ENCODE measurements at regions not wholly inside any gene's neighbourhood (a gene's known extent, or its start where the extent isn't known, plus 50 kb on each side); places are given as distances from the start of the nearest gene placed in this dataset.

GRCh38 chr5:74244406-74244805 lies 396.1 kb downstream of the ENC1 start:
- H3K36me3 ChIP-seq (ENCODE audit: control insufficient read depth, insufficient read depth, low read length): no peaks in the 10 kb centered on the region
- no peak overlapping the region for H3K4me2 ChIP-seq (ENCODE audit: low read length)
- no peak for TF ChIP-seq CTCF (IDR thresholded peaks at IDR 0.05)
- H3K9me3 ChIP-seq (ENCODE audit: control insufficient read depth, low read length): no peaks in the 10 kb centered on the region
- H3K79me2 ChIP-seq: no peaks in the 10 kb centered on the region
- peaks cover 3% of the 10 kb centered on the region for H3K4me1 ChIP-seq
- no peaks in the 10 kb centered on the region for H3K27me3 ChIP-seq (ENCODE audit: control insufficient read depth, insufficient read depth, low read length)
- no peak overlapping the region for H3K27ac ChIP-seq
- H2AFZ ChIP-seq: no peak overlapping the region
- H3K4me3 ChIP-seq (ENCODE audit: low read depth, low read length): no peak overlapping the region
- no peak overlapping the region for H3K9ac ChIP-seq

GRCh38 chr5:74243634-74244033 lies 396.9 kb downstream of the ENC1 start:
- peak overlapping the region; percentile 40 for H2AFZ ChIP-seq
- no peaks in the 10 kb centered on the region for H3K27me3 ChIP-seq (ENCODE audit: control insufficient read depth, insufficient read depth, low read length)
- no peaks in the 10 kb centered on the region for H3K79me2 ChIP-seq
- no peak overlapping the region for H3K9ac ChIP-seq
- H3K9me3 ChIP-seq (ENCODE audit: control insufficient read depth, low read length): no peaks in the 10 kb centered on the region
- H3K27ac ChIP-seq: no peak overlapping the region
- no peak overlapping the region for H3K4me3 ChIP-seq (ENCODE audit: low read depth, low read length)
- no peaks in the 10 kb centered on the region for H3K36me3 ChIP-seq (ENCODE audit: control insufficient read depth, insufficient read depth, low read length)
- H3K4me1 ChIP-seq: peaks cover 3% of the 10 kb centered on the region
- no peak overlapping the region for H3K4me2 ChIP-seq (ENCODE audit: low read length)
- TF ChIP-seq CTCF (IDR thresholded peaks at IDR 0.05): no peak

- H3K27me3 ChIP-seq (ENCODE audit: control insufficient read depth, insufficient read depth, low read length): no peaks in the 10 kb centered on the region
- H3K79me2 ChIP-seq: no peaks in the 10 kb centered on the region
- no peaks in the 10 kb centered on the region for H3K9me3 ChIP-seq (ENCODE audit: control insufficient read depth, low read length)
- H3K27ac ChIP-seq: no peak overlapping the region
- no peak for TF ChIP-seq CTCF (IDR thresholded peaks at IDR 0.05)
- no peak overlapping the region for H3K4me3 ChIP-seq (ENCODE audit: low read depth, low read length)
- H3K4me2 ChIP-seq (ENCODE audit: low read length): no peak overlapping the region
- H3K36me3 ChIP-seq (ENCODE audit: control insufficient read depth, insufficient read depth, low read length): no peaks in the 10 kb centered on the region
- H3K4me1 ChIP-seq: peaks cover 3% of the 10 kb centered on the region
- H2AFZ ChIP-seq: no peak overlapping the region
- H3K9ac ChIP-seq: no peak overlapping the region
Measured at GRCh38 chr5:74242516-74242915, 398.0 kb downstream of the ENC1 start.

- Histone ChIP-seq H3K36me3 (ENCODE audit: control insufficient read depth, insufficient read depth, low read length) (no peaks in the 10 kb centered on the region), H3K4me1 (peaks cover 3% of the 10 kb centered on the region), H3K27me3 (ENCODE audit: control insufficient read depth, insufficient read depth, low read length) (no peaks in the 10 kb centered on the region), H3K9ac (no peak overlapping the region), H3K79me2 (no peaks in the 10 kb centered on the region), H3K4me3 (ENCODE audit: low read depth, low read length) (no peak overlapping the region), H2AFZ (peak overlapping the region; percentile 35), H3K27ac (no peak overlapping the region), H3K4me2 (ENCODE audit: low read length) (no peak overlapping the region), H3K9me3 (ENCODE audit: control insufficient read depth, low read length) (no peaks in the 10 kb centered on the region)
- no peak for TF ChIP-seq CTCF (IDR thresholded peaks at IDR 0.05)
Measured at GRCh38 chr5:74241751-74242140, 398.8 kb downstream of the ENC1 start.

Measured in parathyroid adenoma (tissue), 2 donors.